ENCODE measurements at regions not wholly inside any gene's neighbourhood (a gene's known extent, or its start where the extent isn't known, plus 50 kb on each side); places are given as distances from the start of the nearest gene placed in this dataset.

- in situ Hi-C loops (cut with HindIII; ENCODE audit: low sequenced_read_pairs), result no loop called here
- DNase-seq (ENCODE audit: low read depth, low spot score), result no peak
- no peak overlapping the region for H3K4me3 ChIP-seq (ENCODE audit: low read depth, low read length)
- no peak for TF ChIP-seq CTCF (IDR thresholded peaks at IDR 0.05; ENCODE audit: low read depth, low read length)
Observed at GRCh38 chr14:30287579-30288445, 271.1 kb upstream of the G2E3 start.

GRCh38 chr14:30290001-30290400 is 269.0 kb upstream of the G2E3 start:
- DNase-seq (ENCODE audit: low read depth, low spot score), result no peak
- H3K4me3 ChIP-seq (ENCODE audit: low read depth, low read length), result no peak overlapping the region
- in situ Hi-C loops (cut with HindIII; ENCODE audit: low sequenced_read_pairs), result no loop called here
- no peak for TF ChIP-seq CTCF (IDR thresholded peaks at IDR 0.05; ENCODE audit: low read depth, low read length)

- in situ Hi-C loops (cut with HindIII; ENCODE audit: low sequenced_read_pairs), result no loop called here
- H3K4me3 ChIP-seq (ENCODE audit: low read depth, low read length), result no peak overlapping the region
- no peak for TF ChIP-seq CTCF (IDR thresholded peaks at IDR 0.05; ENCODE audit: low read depth, low read length)
- peak; percentile 64 for DNase-seq (ENCODE audit: low read depth, low spot score)
Observed at GRCh38 chr14:30291216-30291615, 267.7 kb upstream of the G2E3 start.

GRCh38 chr14:30292541-30292940 is 266.4 kb upstream of the G2E3 start:
- in situ Hi-C loops (cut with HindIII; ENCODE audit: low sequenced_read_pairs), result no loop called here
- no peak for DNase-seq (ENCODE audit: low read depth, low spot score)
- H3K4me3 ChIP-seq (ENCODE audit: low read depth, low read length), result no peak overlapping the region

GRCh38 chr14:30295980-30296379 is 263.0 kb upstream of the G2E3 start:
- in situ Hi-C loops (cut with HindIII; ENCODE audit: low sequenced_read_pairs), result no loop called here
- DNase-seq (ENCODE audit: low read depth, low spot score), result no peak
- H3K4me3 ChIP-seq (ENCODE audit: low read depth, low read length), result no peak overlapping the region
- TF ChIP-seq CTCF (IDR thresholded peaks at IDR 0.05; ENCODE audit: low read depth, low read length), result no peak

More at GRCh38 chr14:30292541-30292940, 266.4 kb upstream of the G2E3 start:
- TF ChIP-seq CTCF (IDR thresholded peaks at IDR 0.05; ENCODE audit: low read depth, low read length), result no peak

GRCh38 chr14:30296931-30297405 is 262.0 kb upstream of the G2E3 start:
- in situ Hi-C loops (cut with HindIII; ENCODE audit: low sequenced_read_pairs), result no loop called here
- no peak for TF ChIP-seq CTCF (IDR thresholded peaks at IDR 0.05; ENCODE audit: low read depth, low read length)
- no peak for DNase-seq (ENCODE audit: low read depth, low spot score)
- no peak overlapping the region for H3K4me3 ChIP-seq (ENCODE audit: low read depth, low read length)

Measured in astrocyte of the spinal cord (primary cell).